ENCODE measurements at regions not wholly inside any gene's neighbourhood (a gene's known extent, or its start where the extent isn't known, plus 50 kb on each side); places are given as distances from the start of the nearest gene placed in this dataset.

DNA sequence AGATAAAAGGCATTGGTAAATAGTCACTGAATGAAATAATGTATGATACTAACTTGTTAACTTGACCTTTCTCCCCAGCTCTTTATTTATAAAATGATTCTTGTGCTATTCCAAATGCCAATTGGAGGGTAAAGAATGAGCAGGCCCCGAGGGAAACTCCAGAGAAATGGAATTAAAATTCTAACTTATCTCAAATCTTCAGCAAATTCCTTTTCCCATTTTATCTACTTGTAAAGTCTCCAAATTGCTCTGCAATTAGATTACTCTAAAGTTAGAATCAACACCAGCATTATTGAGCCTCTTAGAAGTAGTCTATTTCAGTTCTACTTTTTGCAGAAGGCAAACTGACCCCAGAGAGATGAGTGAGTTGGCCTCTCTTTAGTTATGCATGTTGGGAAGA, 165.9 kb upstream of the PREP start:
- Histone ChIP-seq H3K27ac (ENCODE audit: insufficient read depth, low read depth, low read length, poor library complexity, severe bottlenecking) (no peak overlapping the region), H3K9me3 (ENCODE audit: control insufficient read depth, low read length) (no peaks in the 10 kb centered on the region), H3K4me1 (ENCODE audit: control insufficient read depth, insufficient read depth, low read length) (no peaks in the 10 kb centered on the region), H3K27me3 (ENCODE audit: control insufficient read depth, insufficient read depth, low read length, poor library complexity, severe bottlenecking) (no peaks in the 10 kb centered on the region), H3K36me3 (ENCODE audit: control insufficient read depth, insufficient read depth, low read length) (no peaks in the 10 kb centered on the region), H3K4me3 (ENCODE audit: insufficient read depth, low read depth, low read length) (no peak overlapping the region)
- 90 to 100% methylated on average over 1 of the region's 1 CpG for WGBS, 2 experiments

DNA sequence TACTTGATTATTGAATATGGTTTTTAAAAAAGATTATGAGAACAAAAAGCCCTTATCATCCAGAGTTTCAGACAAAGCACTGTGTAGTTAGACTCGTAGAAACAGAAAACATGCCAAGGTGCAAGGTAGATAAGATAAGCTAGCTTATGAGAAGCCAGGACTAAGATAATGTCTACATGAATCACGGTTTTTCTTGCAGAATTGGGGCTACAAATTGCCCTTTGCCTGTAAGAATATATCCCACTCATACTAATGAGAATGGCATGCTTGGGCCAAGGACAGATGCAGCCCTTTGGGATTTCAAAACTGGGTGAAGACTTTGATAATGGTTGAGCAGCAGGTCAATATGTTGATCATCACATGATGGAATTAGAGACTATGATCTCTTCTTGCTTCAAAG, 165.3 kb upstream of the PREP start:
- Histone ChIP-seq H3K27me3 (ENCODE audit: control insufficient read depth, insufficient read depth, low read length, poor library complexity, severe bottlenecking) (no peaks in the 10 kb centered on the region), H3K4me1 (ENCODE audit: control insufficient read depth, insufficient read depth, low read length) (no peaks in the 10 kb centered on the region), H3K4me3 (ENCODE audit: insufficient read depth, low read depth, low read length) (no peak overlapping the region), H3K27ac (ENCODE audit: insufficient read depth, low read depth, low read length, poor library complexity, severe bottlenecking) (no peak overlapping the region), H3K36me3 (ENCODE audit: control insufficient read depth, insufficient read depth, low read length) (no peaks in the 10 kb centered on the region), H3K9me3 (ENCODE audit: control insufficient read depth, low read length) (no peaks in the 10 kb centered on the region)
- WGBS, 2 experiments, result 87 to 88% methylated on average over 2 of the region's 2 CpGs

DNA sequence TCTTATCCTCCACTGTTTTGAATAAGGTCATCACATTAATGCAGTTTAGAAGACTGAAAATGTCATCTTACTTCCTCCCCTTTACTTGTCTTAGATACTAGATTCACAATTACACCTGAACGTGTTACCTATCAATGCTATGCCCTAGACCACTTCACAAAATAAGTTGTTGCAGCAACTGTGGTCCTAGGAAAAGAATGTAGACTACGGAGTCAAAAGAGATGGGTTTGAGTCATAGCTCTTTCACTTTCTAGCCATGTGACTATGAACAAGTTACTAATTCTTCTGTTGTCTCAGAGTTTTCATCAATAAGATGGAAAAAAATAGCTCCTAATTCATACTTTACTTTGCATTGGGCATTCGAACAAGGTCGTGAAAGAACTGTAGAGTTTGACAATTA, 164.3 kb upstream of the PREP start:
- no peaks in the 10 kb centered on the region for H3K9me3 ChIP-seq (ENCODE audit: control insufficient read depth, low read length)
- no peak overlapping the region for H3K4me3 ChIP-seq (ENCODE audit: insufficient read depth, low read depth, low read length)
- H3K27ac ChIP-seq (ENCODE audit: insufficient read depth, low read depth, low read length, poor library complexity, severe bottlenecking), result no peak overlapping the region
- no peaks in the 10 kb centered on the region for H3K4me1 ChIP-seq (ENCODE audit: control insufficient read depth, insufficient read depth, low read length)
- WGBS, 2 experiments, result 93% methylated on average over 4 of the region's 4 CpGs
- no peaks in the 10 kb centered on the region for H3K27me3 ChIP-seq (ENCODE audit: control insufficient read depth, insufficient read depth, low read length, poor library complexity, severe bottlenecking)
- no peaks in the 10 kb centered on the region for H3K36me3 ChIP-seq (ENCODE audit: control insufficient read depth, insufficient read depth, low read length)

DNA sequence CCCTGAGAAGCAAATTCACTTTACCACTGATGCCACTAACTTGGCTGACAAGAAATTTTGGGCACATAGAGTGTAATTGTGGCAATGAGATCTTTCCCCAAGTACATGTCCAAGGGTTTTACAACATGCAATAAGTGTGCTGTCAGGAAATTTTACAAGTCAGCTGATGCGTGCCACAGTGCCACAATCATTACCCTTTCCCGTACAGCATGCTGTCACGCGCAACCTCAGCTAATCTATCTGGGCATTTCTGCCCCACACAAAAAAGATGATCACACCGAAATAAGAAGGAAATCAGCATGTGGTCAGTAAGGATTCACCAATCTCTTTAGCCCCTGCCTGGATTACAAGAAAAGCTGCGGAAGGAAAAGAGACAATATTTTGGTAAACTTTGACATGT, 163.6 kb upstream of the PREP start:
- H3K27ac ChIP-seq (ENCODE audit: insufficient read depth, low read depth, low read length, poor library complexity, severe bottlenecking), result no peak overlapping the region
- no peaks in the 10 kb centered on the region for H3K4me1 ChIP-seq (ENCODE audit: control insufficient read depth, insufficient read depth, low read length)
- H3K9me3 ChIP-seq (ENCODE audit: control insufficient read depth, low read length), result no peaks in the 10 kb centered on the region
- 92 to 95% methylated on average over 6 of the region's 6 CpGs for WGBS, 2 experiments
- H3K36me3 ChIP-seq (ENCODE audit: control insufficient read depth, insufficient read depth, low read length), result no peaks in the 10 kb centered on the region
- H3K27me3 ChIP-seq (ENCODE audit: control insufficient read depth, insufficient read depth, low read length, poor library complexity, severe bottlenecking), result no peaks in the 10 kb centered on the region
- H3K4me3 ChIP-seq (ENCODE audit: insufficient read depth, low read depth, low read length), result no peak overlapping the region

DNA sequence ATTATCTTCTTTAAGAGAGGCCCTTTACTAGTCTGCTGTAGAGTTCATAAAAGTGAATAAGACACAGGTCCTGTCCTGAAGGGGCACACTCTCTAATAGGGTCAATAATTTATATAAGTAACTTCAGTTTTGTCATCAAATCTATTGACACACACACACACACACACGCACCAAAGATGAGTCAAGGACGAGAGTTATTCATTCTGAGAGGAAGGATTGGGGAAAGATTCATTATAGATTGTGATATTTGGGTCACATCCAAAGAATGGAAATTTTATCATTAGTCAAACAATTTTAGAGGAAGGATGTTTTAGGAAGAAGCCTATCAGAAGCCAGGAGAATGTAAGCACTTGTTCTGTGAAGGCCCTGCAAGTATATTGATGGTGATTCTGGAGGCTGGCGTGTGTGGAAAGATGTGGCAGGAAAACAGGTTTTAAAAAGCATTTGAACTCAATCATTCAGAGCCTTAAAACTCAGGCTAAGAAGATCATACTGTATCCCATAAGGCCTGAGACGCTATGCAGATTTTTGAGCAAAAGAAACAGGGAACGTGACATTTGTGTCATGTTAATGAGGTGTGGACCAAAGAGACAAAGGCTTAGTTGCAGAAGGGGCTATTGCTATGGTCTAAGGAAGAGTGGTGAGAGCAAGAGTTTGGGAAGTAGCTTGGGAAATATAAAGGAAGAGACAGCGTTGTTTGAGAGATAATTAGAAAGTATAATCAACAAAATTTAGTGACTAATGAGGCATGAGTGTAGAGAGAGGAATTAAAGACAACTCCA, 161.4 kb upstream of the PREP start:
- Histone ChIP-seq H3K27me3 (ENCODE audit: control insufficient read depth, insufficient read depth, low read length, poor library complexity, severe bottlenecking) (no peaks in the 10 kb centered on the region), H3K4me1 (ENCODE audit: control insufficient read depth, insufficient read depth, low read length) (no peaks in the 10 kb centered on the region), H3K36me3 (ENCODE audit: control insufficient read depth, insufficient read depth, low read length) (no peaks in the 10 kb centered on the region), H3K4me3 (ENCODE audit: insufficient read depth, low read depth, low read length) (no peak overlapping the region), H3K27ac (ENCODE audit: insufficient read depth, low read depth, low read length, poor library complexity, severe bottlenecking) (no peak overlapping the region), H3K9me3 (ENCODE audit: control insufficient read depth, low read length) (no peaks in the 10 kb centered on the region)
- 69 to 70% methylated on average over 5 of the region's 6 CpGs for WGBS, 2 experiments

DNA sequence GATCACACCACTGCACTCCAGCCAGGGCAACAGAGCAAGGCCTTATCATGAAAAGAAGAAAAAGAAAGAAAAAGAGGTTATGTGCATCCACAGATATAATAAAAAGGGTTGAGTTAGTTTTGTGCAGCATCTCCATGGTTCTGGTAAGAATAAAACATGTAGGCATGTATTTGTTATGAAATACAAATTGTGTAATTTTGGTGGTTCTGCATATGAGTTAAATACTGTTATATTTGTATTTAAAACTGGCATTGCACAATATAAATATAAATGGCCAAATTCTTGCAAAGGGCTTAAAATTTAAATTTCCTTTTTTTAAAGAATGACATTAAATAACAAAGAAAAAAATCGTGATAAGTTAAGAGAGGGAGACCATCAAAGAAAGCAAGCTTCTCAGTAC, 159.1 kb upstream of the PREP start:
- Histone ChIP-seq H3K27ac (ENCODE audit: insufficient read depth, low read depth, low read length, poor library complexity, severe bottlenecking) (no peak overlapping the region), H3K27me3 (ENCODE audit: control insufficient read depth, insufficient read depth, low read length, poor library complexity, severe bottlenecking) (no peaks in the 10 kb centered on the region), H3K4me3 (ENCODE audit: insufficient read depth, low read depth, low read length) (no peak overlapping the region), H3K4me1 (ENCODE audit: control insufficient read depth, insufficient read depth, low read length) (no peaks in the 10 kb centered on the region), H3K9me3 (ENCODE audit: control insufficient read depth, low read length) (no peaks in the 10 kb centered on the region), H3K36me3 (ENCODE audit: control insufficient read depth, insufficient read depth, low read length) (no peaks in the 10 kb centered on the region)
- WGBS, 2 experiments, result 88% methylated on average over 1 of the region's 1 CpG; no CpG with 5 or more reads in 1 of the 2 experiments

DNA sequence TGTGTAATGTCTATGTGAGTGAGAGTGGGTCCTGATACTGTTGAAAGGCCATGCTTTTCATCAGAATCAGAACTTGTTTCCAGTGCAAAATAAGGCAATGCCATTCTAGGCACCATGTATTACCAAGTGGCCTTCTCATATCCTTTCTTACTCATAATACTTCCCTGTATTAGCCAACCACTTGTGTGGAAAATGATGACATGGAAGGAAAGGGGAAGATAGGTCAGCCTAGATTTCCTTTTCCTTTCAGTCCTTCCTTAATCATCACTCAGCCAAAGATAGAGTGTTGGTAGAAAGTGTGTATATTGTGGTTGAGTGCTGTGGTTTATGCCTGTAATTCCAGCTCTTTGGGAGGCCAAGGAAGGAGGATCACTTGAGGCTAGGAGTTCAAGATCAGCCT, 158.6 kb upstream of the PREP start:
- no peak overlapping the region for H3K4me3 ChIP-seq (ENCODE audit: insufficient read depth, low read depth, low read length)
- no peak overlapping the region for H3K27ac ChIP-seq (ENCODE audit: insufficient read depth, low read depth, low read length, poor library complexity, severe bottlenecking)
- H3K4me1 ChIP-seq (ENCODE audit: control insufficient read depth, insufficient read depth, low read length), result no peaks in the 10 kb centered on the region
- H3K9me3 ChIP-seq (ENCODE audit: control insufficient read depth, low read length), result no peaks in the 10 kb centered on the region
- no peaks in the 10 kb centered on the region for H3K36me3 ChIP-seq (ENCODE audit: control insufficient read depth, insufficient read depth, low read length)
- H3K27me3 ChIP-seq (ENCODE audit: control insufficient read depth, insufficient read depth, low read length, poor library complexity, severe bottlenecking), result no peaks in the 10 kb centered on the region

DNA sequence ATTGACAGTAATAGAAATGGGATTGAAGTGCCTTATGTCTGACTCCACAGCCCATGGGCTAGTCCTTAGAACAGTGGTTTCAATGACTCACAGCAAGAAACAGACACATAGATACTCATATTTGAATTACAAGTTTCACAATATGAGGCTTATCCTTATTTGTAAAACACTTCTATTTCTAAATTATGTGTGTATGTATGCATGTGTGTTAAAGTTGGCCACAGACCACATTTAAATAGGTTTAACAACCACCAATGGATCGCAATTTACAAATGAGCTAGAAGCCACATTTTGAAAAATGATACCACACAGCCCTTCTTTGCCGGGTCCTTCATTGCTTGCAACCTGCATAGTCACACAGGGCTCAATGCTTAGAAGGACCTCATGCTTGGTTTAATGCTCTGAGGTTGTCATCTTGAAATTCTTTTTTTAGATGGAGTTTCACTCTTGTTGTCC, 157.8 kb upstream of the PREP start:
- 91 to 99% methylated on average over 2 of the region's 2 CpGs for WGBS, 2 experiments
- no peak overlapping the region for H3K4me3 ChIP-seq (ENCODE audit: insufficient read depth, low read depth, low read length)
- H3K27me3 ChIP-seq (ENCODE audit: control insufficient read depth, insufficient read depth, low read length, poor library complexity, severe bottlenecking), result no peaks in the 10 kb centered on the region
- H3K4me1 ChIP-seq (ENCODE audit: control insufficient read depth, insufficient read depth, low read length), result no peaks in the 10 kb centered on the region
- H3K9me3 ChIP-seq (ENCODE audit: control insufficient read depth, low read length), result no peaks in the 10 kb centered on the region
- no peak overlapping the region for H3K27ac ChIP-seq (ENCODE audit: insufficient read depth, low read depth, low read length, poor library complexity, severe bottlenecking)
- H3K36me3 ChIP-seq (ENCODE audit: control insufficient read depth, insufficient read depth, low read length), result no peaks in the 10 kb centered on the region

DNA sequence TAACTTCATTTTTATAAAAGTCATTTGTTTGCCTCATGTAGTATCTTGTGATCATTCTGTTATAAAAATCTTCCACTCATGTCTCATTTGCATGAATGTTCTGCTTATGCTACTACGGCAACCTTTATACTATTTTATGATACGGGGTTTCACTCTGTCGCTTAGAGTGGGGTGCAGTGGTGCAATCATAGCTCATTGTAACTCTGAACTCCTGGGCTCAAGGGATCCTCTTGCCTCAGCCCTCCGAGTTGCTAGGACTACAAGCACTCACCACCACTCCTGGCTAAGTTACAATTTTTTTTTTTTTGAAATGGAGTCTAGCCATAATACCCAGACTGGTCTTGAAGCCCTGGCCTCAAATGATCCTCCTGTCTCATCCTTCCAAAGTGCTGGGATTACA, 154.4 kb upstream of the PREP start:
- H3K27me3 ChIP-seq (ENCODE audit: control insufficient read depth, insufficient read depth, low read length, poor library complexity, severe bottlenecking), result no peaks in the 10 kb centered on the region
- no peak overlapping the region for H3K4me3 ChIP-seq (ENCODE audit: insufficient read depth, low read depth, low read length)
- H3K9me3 ChIP-seq (ENCODE audit: control insufficient read depth, low read length), result no peaks in the 10 kb centered on the region
- H3K36me3 ChIP-seq (ENCODE audit: control insufficient read depth, insufficient read depth, low read length), result no peaks in the 10 kb centered on the region
- H3K27ac ChIP-seq (ENCODE audit: insufficient read depth, low read depth, low read length, poor library complexity, severe bottlenecking), result no peak overlapping the region
- H3K4me1 ChIP-seq (ENCODE audit: control insufficient read depth, insufficient read depth, low read length), result no peaks in the 10 kb centered on the region
- 93 to 95% methylated on average over 4 of the region's 4 CpGs for WGBS, 2 experiments

DNA sequence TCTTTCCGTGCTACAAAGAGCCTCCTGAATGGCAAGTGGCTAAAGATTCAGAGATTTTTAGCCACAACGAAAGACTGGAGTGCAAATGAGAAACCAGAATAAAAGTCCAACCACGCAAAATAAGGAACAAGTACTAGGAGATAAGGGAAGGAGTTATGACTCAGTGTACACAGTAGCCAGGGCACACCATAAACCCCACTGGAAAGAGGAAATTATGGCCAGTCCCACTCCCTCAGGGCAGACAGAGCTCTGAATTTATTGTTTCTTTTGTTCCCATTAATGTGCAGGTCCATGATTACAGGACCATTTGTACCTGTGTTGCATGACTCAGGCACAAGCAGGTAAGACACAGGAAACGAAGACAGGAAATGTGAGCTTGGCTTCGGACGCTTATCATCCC, 150.3 kb upstream of the PREP start:
- H3K4me3 ChIP-seq (ENCODE audit: insufficient read depth, low read depth, low read length), result no peak overlapping the region
- no peaks in the 10 kb centered on the region for H3K27me3 ChIP-seq (ENCODE audit: control insufficient read depth, insufficient read depth, low read length, poor library complexity, severe bottlenecking)
- H3K9me3 ChIP-seq (ENCODE audit: control insufficient read depth, low read length), result no peaks in the 10 kb centered on the region
- H3K27ac ChIP-seq (ENCODE audit: insufficient read depth, low read depth, low read length, poor library complexity, severe bottlenecking), result no peak overlapping the region
- 93 to 95% methylated on average over 6 of the region's 6 CpGs for WGBS, 2 experiments
- no peaks in the 10 kb centered on the region for H3K4me1 ChIP-seq (ENCODE audit: control insufficient read depth, insufficient read depth, low read length)
- no peaks in the 10 kb centered on the region for H3K36me3 ChIP-seq (ENCODE audit: control insufficient read depth, insufficient read depth, low read length)
